ENCODE measurements at regions not wholly inside any gene's neighbourhood (a gene's known extent, or its start where the extent isn't known, plus 50 kb on each side); places are given as distances from the start of the nearest gene placed in this dataset.

DNA sequence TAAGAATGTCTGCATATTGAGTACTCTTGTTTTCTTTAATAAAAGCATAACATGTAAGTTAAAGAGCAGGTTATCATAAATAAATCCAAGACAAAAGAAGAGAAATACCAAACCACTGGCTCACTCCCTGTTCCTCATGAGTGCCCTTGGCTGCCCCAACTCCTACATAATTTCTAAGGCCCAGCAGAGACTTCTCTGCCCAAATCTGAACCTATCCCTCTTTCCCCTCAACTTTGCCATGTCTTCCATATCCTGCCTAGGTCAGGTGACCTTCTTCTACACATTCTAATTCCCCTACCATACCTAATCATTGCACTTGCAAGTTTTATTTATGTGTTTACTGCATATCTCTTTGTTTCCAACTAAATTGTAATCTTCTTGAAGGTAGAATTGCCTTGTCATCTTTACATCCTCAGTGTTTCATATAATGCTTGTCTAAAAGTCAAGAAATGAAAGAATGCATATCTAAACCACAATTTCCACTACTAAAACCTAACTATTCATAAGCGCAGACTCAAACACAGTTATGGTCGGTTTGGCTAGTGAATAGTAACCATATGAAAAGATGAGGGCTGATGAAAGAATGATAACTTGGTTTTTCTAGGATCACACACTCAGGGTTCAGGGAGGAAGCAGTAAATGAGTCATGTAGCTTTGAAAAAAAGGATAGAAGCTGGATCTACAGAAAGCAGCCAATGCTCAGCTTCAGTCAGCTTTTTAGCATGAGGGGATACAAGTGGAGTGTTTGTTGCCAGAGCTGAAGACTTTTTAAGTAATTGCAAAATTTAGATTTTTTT lies 53.3 kb upstream of the EYA4 start:
- Histone ChIP-seq H3K36me3 (no peaks in the 10 kb centered on the region), H3K27me3 (no peaks in the 10 kb centered on the region), H3K4me1 (no peaks in the 10 kb centered on the region), H3K4me3 (no peak overlapping the region), H3K9me3 (no peaks in the 10 kb centered on the region), H3K27ac (no peak overlapping the region)
- intact Hi-C loops (cut with DNase I), result no loop called here
- DNase-seq, result no peak
- TF ChIP-seq, protein P1, sequence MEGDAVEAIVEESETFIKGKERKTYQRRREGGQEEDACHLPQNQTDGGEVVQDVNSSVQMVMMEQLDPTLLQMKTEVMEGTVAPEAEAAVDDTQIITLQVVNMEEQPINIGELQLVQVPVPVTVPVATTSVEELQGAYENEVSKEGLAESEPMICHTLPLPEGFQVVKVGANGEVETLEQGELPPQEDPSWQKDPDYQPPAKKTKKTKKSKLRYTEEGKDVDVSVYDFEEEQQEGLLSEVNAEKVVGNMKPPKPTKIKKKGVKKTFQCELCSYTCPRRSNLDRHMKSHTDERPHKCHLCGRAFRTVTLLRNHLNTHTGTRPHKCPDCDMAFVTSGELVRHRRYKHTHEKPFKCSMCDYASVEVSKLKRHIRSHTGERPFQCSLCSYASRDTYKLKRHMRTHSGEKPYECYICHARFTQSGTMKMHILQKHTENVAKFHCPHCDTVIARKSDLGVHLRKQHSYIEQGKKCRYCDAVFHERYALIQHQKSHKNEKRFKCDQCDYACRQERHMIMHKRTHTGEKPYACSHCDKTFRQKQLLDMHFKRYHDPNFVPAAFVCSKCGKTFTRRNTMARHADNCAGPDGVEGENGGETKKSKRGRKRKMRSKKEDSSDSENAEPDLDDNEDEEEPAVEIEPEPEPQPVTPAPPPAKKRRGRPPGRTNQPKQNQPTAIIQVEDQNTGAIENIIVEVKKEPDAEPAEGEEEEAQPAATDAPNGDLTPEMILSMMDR (IDR thresholded peaks at IDR 0.05), result no peak
- no peak for TF ChIP-seq POLR2A (IDR thresholded peaks at IDR 0.05)
- 67 to 86% methylated on average over 2 of the region's 2 CpGs for WGBS, 2 donors

DNA sequence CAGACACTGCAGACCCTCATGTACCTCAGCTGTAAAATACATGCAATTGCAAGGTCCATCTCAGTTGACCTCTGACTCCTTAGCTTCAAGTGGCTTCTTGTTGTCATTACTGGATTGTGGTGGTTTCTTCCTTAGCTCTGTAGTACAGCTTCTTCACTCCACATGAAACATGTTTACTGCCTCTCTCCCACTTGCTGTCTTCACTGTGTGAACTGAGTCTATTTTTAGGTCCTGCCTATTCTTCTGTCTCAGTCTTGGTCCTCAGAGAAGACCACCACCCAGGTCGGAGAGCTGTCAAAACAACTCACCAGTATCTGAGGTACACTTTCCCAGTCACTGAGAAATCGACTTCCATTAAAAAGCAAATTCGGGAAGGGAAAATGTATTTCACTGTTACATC lies 50.2 kb upstream of the EYA4 start:
- Histone ChIP-seq H3K4me1 (no peaks in the 10 kb centered on the region), H3K4me3 (no peak overlapping the region), H3K27me3 (peaks cover 0 to 3% (median 0%) of the 10 kb centered on the region in 4 donors), H3K27ac (no peak overlapping the region), H3K9me3 (no peaks in the 10 kb centered on the region), H3K36me3 (no peaks in the 10 kb centered on the region)
- WGBS, 2 donors, result 67 to 77% methylated on average over 3 of the region's 3 CpGs
- DNase-seq, result no peak
- intact Hi-C loops (cut with DNase I), result no loop called here
- no peak for TF ChIP-seq POLR2A (IDR thresholded peaks at IDR 0.05)
- TF ChIP-seq, protein P1 (IDR thresholded peaks at IDR 0.05), result no peak

DNA sequence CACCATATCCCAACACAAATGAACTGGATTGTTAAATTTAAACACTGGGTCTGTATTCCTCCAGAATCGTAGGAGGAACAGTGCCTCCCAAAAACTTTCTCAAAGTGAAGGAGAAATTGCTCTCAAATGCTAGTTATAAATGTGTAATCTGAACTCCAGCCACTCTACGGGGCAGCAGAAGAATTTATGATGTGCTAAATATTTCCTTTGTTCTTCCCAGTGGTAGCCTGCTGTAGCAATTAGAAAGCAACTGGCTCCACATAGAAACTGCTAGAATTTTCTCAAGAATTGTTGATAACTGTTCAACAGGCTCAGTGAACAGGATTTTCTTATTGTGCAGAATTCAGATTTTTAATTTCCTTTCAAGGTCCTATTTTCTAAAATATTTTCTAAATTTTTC lies 49.8 kb upstream of the EYA4 start:
- H3K27me3 ChIP-seq, result peaks cover 0 to 3% (median 0%) of the 10 kb centered on the region in 4 donors
- no peak for DNase-seq
- H3K36me3 ChIP-seq, result no peaks in the 10 kb centered on the region
- H3K27ac ChIP-seq, result no peak overlapping the region
- no peaks in the 10 kb centered on the region for H3K4me1 ChIP-seq
- H3K9me3 ChIP-seq, result no peaks in the 10 kb centered on the region
- intact Hi-C loops (cut with DNase I), result no loop called here
- 34 to 42% methylated on average over 2 of the region's 2 CpGs for WGBS, 2 donors
- no peak overlapping the region for H3K4me3 ChIP-seq
- TF ChIP-seq, protein P1 (IDR thresholded peaks at IDR 0.05), result no peak
- TF ChIP-seq POLR2A (IDR thresholded peaks at IDR 0.05), result no peak

Small RNA genes in the stretch of these regions (small RNA-seq; reads per million reads assigned to genes)
- 0 reads per million in 4 donors for gene MTCYBP4
